ENCODE measurements at regions not wholly inside any gene's neighbourhood (a gene's known extent, or its start where the extent isn't known, plus 50 kb on each side); places are given as distances from the start of the nearest gene placed in this dataset.

DNA sequence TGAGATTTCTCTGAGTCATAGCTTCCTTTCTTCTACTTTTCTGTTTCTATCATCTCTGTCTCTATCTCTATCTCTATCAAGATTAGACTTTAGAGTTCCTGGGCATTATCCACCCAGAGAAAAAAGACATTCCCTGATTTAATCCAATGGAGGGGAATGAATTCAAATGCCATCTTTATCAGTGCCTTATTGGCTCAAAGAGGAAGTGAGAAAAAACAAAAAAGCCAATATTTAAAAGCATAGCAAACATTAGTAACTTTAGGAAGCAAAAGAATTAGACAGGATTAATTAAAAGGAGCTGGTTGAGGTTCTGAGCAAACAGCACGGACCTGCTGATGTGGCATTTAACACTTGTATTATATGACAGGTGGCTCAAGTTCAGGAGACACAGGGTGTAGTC is 736.5 kb downstream of the REEP3 start:
- no peak for TF ChIP-seq CTCF (conservative IDR thresholded peaks at IDR 0.05)
- no peak overlapping the region for H3K27ac ChIP-seq

DNA sequence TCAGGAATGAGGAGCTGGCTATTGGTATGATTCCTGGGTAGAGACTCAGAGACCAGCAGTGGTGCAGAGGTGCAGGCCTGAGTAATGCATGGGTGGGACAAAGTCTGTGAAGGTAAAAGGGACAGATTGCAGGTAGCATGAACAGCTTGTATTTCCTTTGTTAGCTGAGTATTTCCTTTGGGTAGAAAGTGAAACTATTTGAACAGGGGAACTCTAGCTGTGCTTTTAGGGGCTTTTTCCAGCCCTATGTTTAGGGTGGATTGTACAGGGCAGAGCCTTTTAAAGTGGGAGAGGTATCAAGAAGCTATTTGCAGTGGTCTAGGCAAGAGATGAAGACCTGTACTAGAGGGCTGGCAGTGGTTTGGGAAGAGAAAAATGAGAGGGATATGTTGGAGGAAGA is 739.9 kb downstream of the REEP3 start:
- no peak for TF ChIP-seq CTCF (conservative IDR thresholded peaks at IDR 0.05)
- H3K27ac ChIP-seq: no peak overlapping the region

GRCh38 chr10:64261676-64262075 is 740.5 kb downstream of the REEP3 start:
- TF ChIP-seq CTCF (conservative IDR thresholded peaks at IDR 0.05): no peak

GRCh38 chr10:64265961-64266360 is 744.8 kb downstream of the REEP3 start:
- no peak for TF ChIP-seq CTCF (conservative IDR thresholded peaks at IDR 0.05)
- no peak overlapping the region for H3K27ac ChIP-seq

More at GRCh38 chr10:64261676-64262075, 740.5 kb downstream of the REEP3 start:
- no peak overlapping the region for H3K27ac ChIP-seq

DNA sequence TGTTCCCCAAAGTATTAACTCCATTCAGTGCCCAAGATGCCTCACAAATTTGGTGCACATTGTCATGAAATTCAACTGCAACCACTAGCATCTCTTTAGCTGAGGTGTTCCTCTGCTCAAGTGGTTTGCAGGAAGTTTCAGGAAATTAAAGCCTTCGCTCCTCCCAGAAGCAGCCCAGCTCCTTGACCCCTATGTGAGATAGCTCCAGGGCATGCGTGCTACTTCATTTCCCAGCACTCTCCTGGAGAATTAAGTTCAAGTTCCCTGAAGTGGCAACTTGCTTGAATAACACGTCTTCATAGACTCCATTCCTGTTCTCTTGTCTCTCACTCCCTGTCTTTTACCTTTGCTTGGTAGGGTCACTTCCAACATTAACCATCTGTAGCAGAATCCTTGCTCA is 750.3 kb downstream of the REEP3 start:
- H3K27ac ChIP-seq: no peak overlapping the region

DNA sequence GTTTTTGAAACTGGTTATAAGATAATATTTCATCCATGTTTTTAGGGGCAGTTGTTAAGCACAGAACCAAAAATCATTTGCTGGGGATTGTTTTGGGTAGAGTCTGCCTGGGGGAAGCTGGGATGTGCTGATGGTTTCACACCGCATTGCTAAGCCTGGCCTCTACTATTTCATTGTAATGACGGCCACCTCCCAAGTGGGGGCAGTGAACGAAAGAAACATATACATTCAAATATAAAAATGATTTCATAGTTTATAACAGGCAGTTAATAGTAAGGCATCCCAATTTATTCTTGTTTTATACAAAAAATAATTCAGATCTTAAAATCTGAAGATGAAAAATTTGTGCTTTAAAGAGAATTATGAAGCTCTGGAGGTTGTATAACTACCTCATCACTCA is 750.8 kb downstream of the REEP3 start:
- no peak overlapping the region for H3K27ac ChIP-seq
- TF ChIP-seq CTCF (conservative IDR thresholded peaks at IDR 0.05): no peak

More for the DNA sequence above, 750.3 kb downstream of the REEP3 start:
- TF ChIP-seq CTCF (conservative IDR thresholded peaks at IDR 0.05): no peak

DNA sequence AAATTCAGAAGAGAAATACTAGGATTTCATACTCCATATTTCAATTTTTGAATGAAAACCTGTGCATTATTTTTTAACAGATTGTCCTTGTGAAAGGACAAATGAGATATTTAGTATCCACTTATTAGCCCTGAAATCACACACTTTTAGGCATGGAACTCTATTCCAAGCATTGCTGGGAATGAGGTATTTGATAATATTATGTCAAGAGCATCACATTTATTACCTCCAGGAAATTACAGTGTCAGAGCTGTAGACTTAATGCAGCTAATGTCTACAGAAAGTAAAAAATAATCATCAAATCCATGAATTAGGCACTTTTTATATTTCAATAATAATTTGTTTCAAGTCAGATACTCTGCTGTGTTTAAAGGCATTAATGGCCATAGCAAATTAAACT is 753.8 kb downstream of the REEP3 start:
- no peak overlapping the region for H3K27ac ChIP-seq
- TF ChIP-seq CTCF (conservative IDR thresholded peaks at IDR 0.05): no peak

GRCh38 chr10:64275774-64276173 is 754.6 kb downstream of the REEP3 start:
- no peak overlapping the region for H3K27ac ChIP-seq

More at GRCh38 chr10:64275774-64276173, 754.6 kb downstream of the REEP3 start:
- TF ChIP-seq CTCF (conservative IDR thresholded peaks at IDR 0.05): no peak
